Testis (tissue), 2 donors: ENCODE measurements at regions not wholly inside any gene's neighbourhood (a gene's known extent, or its start where the extent isn't known, plus 50 kb on each side); places are given as distances from the start of the nearest gene placed in this dataset.

Experiments used
- DNase-seq: peaks from one replicate; pipeline ENCODE4 v3.0.0-alpha.2; 2019
- H3K27ac ChIP-seq, 2 donors: fragments of 200-600 bp; sonication (generic); one replicate each; pipeline ENCODE4 v1.5.1; 2019
- H3K27me3 ChIP-seq: fragments of 200-600 bp; sonication (generic); one replicate; pipeline ENCODE4 v1.5.1; 2019
- H3K36me3 ChIP-seq: fragments of 200-600 bp; sonication (generic); one replicate; pipeline ENCODE4 v1.5.1; 2017; ENCODE audit warnings: low read depth; ENCODE audit errors: missing control alignments
- H3K4me1 ChIP-seq: fragments of 200-600 bp; sonication (generic); one replicate; pipeline ENCODE4 v1.5.1; 2019
- H3K4me3 ChIP-seq, 2 donors: fragments of 200-600 bp; sonication (generic); one replicate each; pipeline ENCODE4 v1.5.1; 2017 to 2019
- H3K9me3 ChIP-seq: fragments of 200-600 bp; sonication (generic); one replicate; pipeline ENCODE4 v1.5.1; 2017
- CTCF ChIP-seq, 3 experiments: fragments of 450-650 bp in 2 of 3; fragments of 200-600 bp in 1 of 3; sonication (generic) in 1 of 3; IDR thresholded peaks; one replicate each; pipeline ENCODE4 v1.5.1; 2016 to 2019; ENCODE audit warnings: antibody characterized with exemption in 3 of 3, mild to moderate bottlenecking in 2 of 3, moderate library complexity in 1 of 3
- POLR2A ChIP-seq: fragments of 450-650 bp; IDR thresholded peaks from one replicate; pipeline ENCODE4 v1.6.1; 2017; ENCODE audit warnings: antibody characterized with exemption, mild to moderate bottlenecking, moderate library complexity
- WGBS, 2 donors: methylation state at CpG; one replicate each; pipeline ENCODE4 v1.1.5; 2018; 5-methylcytosine and 5-hydroxymethylcytosine counted together
- intact Hi-C: fragments of 100-400 bp; cut with DNase I; formaldehyde crosslinking; loops from one replicate; pipeline ENCODE4 v1.15.1; 2023; ENCODE audit warnings: low total_unique reads

GRCh38 chr12:111204788-111205241, 164.1 kb downstream of the PHETA1 start:
- Histone ChIP-seq H3K36me3 (no peaks in the 10 kb centered on the region), H3K4me3 (no peak overlapping the region), H3K27me3 (no peaks in the 10 kb centered on the region), H3K4me1 (no peaks in the 10 kb centered on the region), H3K27ac (no peak overlapping the region), H3K9me3 (no peaks in the 10 kb centered on the region)
- no peak for DNase-seq
- no peak for TF ChIP-seq POLR2A
- TF ChIP-seq CTCF (IDR thresholded peaks at IDR 0.05): no peak
- 41 to 76% methylated on average over 15 of the region's 15 CpGs for WGBS, 2 donors
- intact Hi-C loops: no loop called here

GRCh38 chr12:111203969-111204368, 164.9 kb downstream of the PHETA1 start:
- TF ChIP-seq POLR2A (no peak), CTCF (IDR thresholded peaks at IDR 0.05) (no peak)
- no peaks in the 10 kb centered on the region for H3K9me3 ChIP-seq
- intact Hi-C loops: no loop called here
- WGBS, 2 donors: 74% methylated on average over 2 of the region's 2 CpGs; no CpG with 5 or more reads in 1 of the 2 donors
- no peak for DNase-seq
- H3K36me3 ChIP-seq: no peaks in the 10 kb centered on the region
- H3K27me3 ChIP-seq: no peaks in the 10 kb centered on the region
- no peaks in the 10 kb centered on the region for H3K4me1 ChIP-seq
- no peak overlapping the region for H3K27ac ChIP-seq
- H3K4me3 ChIP-seq: no peak overlapping the region

GRCh38 chr12:111203446-111203845, 165.4 kb downstream of the PHETA1 start:
- Histone ChIP-seq H3K36me3 (no peaks in the 10 kb centered on the region), H3K27me3 (no peaks in the 10 kb centered on the region), H3K27ac (no peak overlapping the region), H3K4me3 (no peak overlapping the region), H3K4me1 (no peaks in the 10 kb centered on the region), H3K9me3 (no peaks in the 10 kb centered on the region)
- WGBS, 2 donors: 81 to 87% methylated on average over 4 of the region's 4 CpGs
- intact Hi-C loops: no loop called here
- TF ChIP-seq CTCF (IDR thresholded peaks at IDR 0.05) (no peak), POLR2A (no peak)
- DNase-seq: no peak

- no peak for TF ChIP-seq POLR2A
- no peak for TF ChIP-seq CTCF (IDR thresholded peaks at IDR 0.05)
- 50 to 60% methylated on average over 17 of the region's 17 CpGs for WGBS, 2 donors
- Histone ChIP-seq H3K27ac (no peak overlapping the region), H3K4me1 (no peaks in the 10 kb centered on the region), H3K4me3 (no peak overlapping the region), H3K9me3 (no peaks in the 10 kb centered on the region), H3K36me3 (no peaks in the 10 kb centered on the region), H3K27me3 (no peaks in the 10 kb centered on the region)
- DNase-seq: no peak
- intact Hi-C loops: no loop called here
Measured at GRCh38 chr12:111202237-111202915, 166.5 kb downstream of the PHETA1 start.
